GM19238 (cell line): ENCODE measurements at regions not wholly inside any gene's neighbourhood (a gene's known extent, or its start where the extent isn't known, plus 50 kb on each side); places are given as distances from the start of the nearest gene placed in this dataset.

Experiments used
- DNase-seq: peaks from one replicate; pipeline ENCODE4 v3.0.0; 2011; ENCODE audit warnings: low spot score; ENCODE audit not compliant: insufficient read length

- no peak for DNase-seq
These were observed 365.3 kb upstream of the SMIM30 start for GRCh38 chr7:113483657-113484056.

- DNase-seq: no peak
These were observed 362.2 kb upstream of the SMIM30 start for GRCh38 chr7:113480537-113480936.

- no peak for DNase-seq
These were observed 345.9 kb upstream of the SMIM30 start for GRCh38 chr7:113464096-113464855.

GRCh38 chr7:113460067-113460466, 341.7 kb upstream of the SMIM30 start:
- no peak for DNase-seq

GRCh38 chr7:113456533-113456932, 338.2 kb upstream of the SMIM30 start:
- DNase-seq: no peak

GRCh38 chr7:113454597-113455169, 336.3 kb upstream of the SMIM30 start:
- no peak for DNase-seq

GRCh38 chr7:113452245-113452644, 333.9 kb upstream of the SMIM30 start:
- DNase-seq: no peak

- no peak for DNase-seq
These were observed 328.4 kb upstream of the SMIM30 start for GRCh38 chr7:113446791-113447190.

- no peak for DNase-seq
These were observed 328.0 kb upstream of the SMIM30 start for GRCh38 chr7:113446391-113446790.

- DNase-seq: no peak
These were observed 325.9 kb upstream of the SMIM30 start for GRCh38 chr7:113444261-113444660.

- DNase-seq: no peak
These were observed 321.8 kb upstream of the SMIM30 start for GRCh38 chr7:113440173-113440572.

GRCh38 chr7:113431406-113431805, 313.1 kb upstream of the SMIM30 start:
- no peak for DNase-seq

- DNase-seq: no peak
These were observed 305.9 kb upstream of the SMIM30 start for GRCh38 chr7:113424185-113424817.

- peak; percentile 34 for DNase-seq
These were observed 303.5 kb upstream of the SMIM30 start for GRCh38 chr7:113421696-113422330.

GRCh38 chr7:113414401-113415035, 296.2 kb upstream of the SMIM30 start:
- DNase-seq: no peak

- DNase-seq: no peak
These were observed 294.1 kb upstream of the SMIM30 start for GRCh38 chr7:113412410-113412809.

GRCh38 chr7:113410796-113411195, 292.4 kb upstream of the SMIM30 start:
- DNase-seq: no peak

- DNase-seq: no peak
These were observed 290.6 kb upstream of the SMIM30 start for GRCh38 chr7:113408999-113409398.

- DNase-seq: no peak
These were observed 287.1 kb upstream of the SMIM30 start for GRCh38 chr7:113405296-113406056.

GRCh38 chr7:113404245-113404644, 285.9 kb upstream of the SMIM30 start:
- DNase-seq: no peak

- no peak for DNase-seq
These were observed 284.1 kb upstream of the SMIM30 start for GRCh38 chr7:113402482-113402881.
